22Rv1 (cell line): ENCODE measurements at regions not wholly inside any gene's neighbourhood (a gene's known extent, or its start where the extent isn't known, plus 50 kb on each side); places are given as distances from the start of the nearest gene placed in this dataset.

Experiments
- H3K27ac ChIP-seq: fragments of 450-650 bp; 2 replicates; pipeline ENCODE4 v1.5.1; 2017
- ZFX ChIP-seq: fragments of 450-650 bp; IDR thresholded peaks from 2 replicates; pipeline ENCODE4 v1.6.1; 2017; ENCODE audit warnings: antibody characterized with exemption, borderline replicate concordance
- TF ChIP-seq, protein P1 (sequence below): fragments of 450-650 bp; IDR thresholded peaks from 2 replicates; pipeline ENCODE4 v1.5.1; 2017; ENCODE audit warnings: mild to moderate bottlenecking

DNA sequence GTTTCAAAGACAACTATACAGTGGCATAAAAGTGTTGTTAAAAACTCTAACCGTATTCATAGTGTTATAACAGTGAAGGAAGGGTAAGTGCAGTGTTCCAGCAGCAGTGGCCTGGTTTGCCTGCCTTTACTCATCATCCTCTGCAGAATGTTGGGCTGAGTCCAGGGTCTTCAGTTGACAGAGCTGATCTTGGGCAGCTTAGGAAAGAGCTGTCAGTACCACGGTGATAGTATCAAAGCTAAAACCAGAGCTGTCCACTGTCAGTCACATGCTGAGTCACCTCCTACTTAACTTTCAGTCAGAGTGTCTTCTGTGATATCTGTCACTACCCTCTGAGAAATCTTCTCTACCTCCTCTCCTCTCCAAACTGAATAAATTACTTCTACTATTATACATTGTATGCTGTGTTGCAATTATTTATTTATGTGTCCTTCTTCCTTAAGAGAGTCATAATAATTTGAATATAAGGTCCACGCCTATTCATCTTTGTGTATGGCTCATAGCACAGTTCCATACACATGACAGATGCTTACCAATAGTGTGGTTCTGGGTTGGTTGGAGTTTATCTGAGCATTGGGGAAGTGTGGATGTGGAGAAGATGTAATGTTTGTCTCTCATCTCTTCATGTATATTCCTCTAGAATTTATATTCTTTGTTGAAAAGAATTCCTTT is 242.1 kb downstream of the ZIC1 start:
- TF ChIP-seq ZFX: no peak
- TF ChIP-seq, protein P1, sequence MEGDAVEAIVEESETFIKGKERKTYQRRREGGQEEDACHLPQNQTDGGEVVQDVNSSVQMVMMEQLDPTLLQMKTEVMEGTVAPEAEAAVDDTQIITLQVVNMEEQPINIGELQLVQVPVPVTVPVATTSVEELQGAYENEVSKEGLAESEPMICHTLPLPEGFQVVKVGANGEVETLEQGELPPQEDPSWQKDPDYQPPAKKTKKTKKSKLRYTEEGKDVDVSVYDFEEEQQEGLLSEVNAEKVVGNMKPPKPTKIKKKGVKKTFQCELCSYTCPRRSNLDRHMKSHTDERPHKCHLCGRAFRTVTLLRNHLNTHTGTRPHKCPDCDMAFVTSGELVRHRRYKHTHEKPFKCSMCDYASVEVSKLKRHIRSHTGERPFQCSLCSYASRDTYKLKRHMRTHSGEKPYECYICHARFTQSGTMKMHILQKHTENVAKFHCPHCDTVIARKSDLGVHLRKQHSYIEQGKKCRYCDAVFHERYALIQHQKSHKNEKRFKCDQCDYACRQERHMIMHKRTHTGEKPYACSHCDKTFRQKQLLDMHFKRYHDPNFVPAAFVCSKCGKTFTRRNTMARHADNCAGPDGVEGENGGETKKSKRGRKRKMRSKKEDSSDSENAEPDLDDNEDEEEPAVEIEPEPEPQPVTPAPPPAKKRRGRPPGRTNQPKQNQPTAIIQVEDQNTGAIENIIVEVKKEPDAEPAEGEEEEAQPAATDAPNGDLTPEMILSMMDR: no peak
- no peak overlapping the region for H3K27ac ChIP-seq

DNA sequence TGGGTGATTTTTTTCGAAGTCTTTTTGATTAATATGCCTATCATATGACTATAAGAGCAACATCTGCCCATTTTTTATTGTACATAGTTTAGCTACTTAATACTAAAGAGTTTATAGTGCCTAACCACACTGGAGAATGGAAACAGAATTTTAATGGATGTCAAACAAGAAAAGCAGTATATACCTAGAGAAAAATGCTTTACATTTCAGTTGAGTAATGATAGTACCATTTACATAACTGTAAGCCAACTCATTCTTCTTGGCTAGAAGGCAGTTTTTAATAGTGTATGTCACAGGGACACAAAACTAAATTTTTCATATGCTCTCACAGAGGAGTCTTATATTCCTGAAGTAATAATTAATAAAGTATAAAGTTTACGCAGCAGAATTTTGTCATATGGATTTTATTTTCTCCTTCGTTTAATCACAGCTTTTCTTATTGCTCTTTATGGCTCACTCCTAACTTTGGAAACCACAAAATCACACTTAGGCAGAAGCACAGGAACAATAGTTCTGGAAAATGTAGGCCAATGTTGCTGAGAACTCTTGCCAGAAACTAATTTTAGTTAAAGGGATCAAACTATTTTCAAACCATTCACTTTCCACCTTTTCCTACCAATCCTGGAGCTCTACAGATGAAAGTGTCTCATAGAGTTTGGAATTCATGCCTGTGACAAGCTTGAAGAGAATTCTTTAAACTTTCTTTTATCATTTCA is 243.6 kb downstream of the ZIC1 start:
- no peak for TF ChIP-seq ZFX
- TF ChIP-seq, protein P1: no peak

DNA sequence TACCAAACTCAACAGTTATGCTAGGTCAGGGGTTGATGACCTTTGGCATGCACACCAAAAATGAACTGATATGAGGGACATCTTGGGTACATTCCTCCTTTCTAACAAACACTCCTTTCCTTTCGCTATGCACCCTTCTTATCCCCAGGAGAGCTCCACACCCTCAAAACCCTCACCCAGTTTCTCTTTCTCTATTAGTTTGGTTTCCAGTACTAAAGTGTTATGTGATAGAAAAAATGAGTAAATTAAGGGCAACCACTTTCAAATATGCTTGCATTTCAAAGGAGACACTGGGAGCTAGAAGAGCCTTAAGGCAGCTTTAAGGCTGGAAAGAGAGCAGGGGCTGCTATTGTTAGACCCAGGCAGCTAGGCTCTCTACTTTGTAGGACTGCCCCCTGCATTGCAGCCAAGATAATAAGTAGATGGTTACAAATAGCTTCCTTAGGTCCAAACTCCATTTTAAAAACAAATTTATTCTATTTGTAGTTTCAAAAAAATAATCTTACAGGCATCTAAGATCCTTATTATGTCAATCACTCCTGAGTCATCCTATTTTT is 244.3 kb downstream of the ZIC1 start:
- no peak for TF ChIP-seq ZFX
- TF ChIP-seq, protein P1: no peak
- no peak overlapping the region for H3K27ac ChIP-seq

More for the DNA sequence above, 243.6 kb downstream of the ZIC1 start:
- H3K27ac ChIP-seq: no peak overlapping the region

DNA sequence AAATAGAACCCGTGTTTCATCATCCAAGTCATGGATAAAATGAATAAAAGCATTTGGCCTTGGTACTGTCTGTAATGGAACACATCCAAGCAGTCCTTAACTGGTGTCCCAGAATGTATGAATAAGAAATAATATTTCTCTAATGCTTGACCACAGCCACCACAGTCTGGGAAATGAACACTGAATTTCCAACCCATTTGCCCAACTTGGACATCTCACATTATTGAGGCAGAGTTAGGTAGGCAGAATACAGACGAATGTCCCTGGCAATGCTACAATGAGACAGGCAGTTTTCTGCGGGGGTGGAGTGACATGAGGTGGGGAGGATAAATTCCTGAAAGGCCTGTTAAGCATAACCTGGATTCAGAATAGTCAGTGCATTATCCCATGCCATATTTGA is 245.7 kb downstream of the ZIC1 start:
- H3K27ac ChIP-seq: no peak overlapping the region
- TF ChIP-seq, protein P1: no peak
- no peak for TF ChIP-seq ZFX

DNA sequence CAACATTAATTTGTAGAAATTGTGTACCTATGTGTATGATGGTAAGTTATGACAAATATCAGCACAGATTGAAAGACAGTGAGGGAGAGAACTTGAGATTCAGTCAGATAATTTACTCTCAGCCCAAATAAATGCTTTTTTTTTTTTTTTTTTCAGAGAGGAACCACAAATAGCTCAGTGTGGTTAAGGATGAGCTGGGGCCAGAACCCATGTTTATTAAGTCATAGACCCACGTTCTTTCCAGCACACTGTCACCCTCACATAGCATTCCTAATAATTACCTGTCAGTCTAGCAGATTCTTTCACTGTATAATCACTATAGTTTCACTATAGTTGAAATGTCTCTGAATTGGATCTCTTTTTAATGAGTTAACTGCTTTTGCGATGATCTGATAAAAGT is 246.1 kb downstream of the ZIC1 start:
- H3K27ac ChIP-seq: no peak overlapping the region
- TF ChIP-seq, protein P1: no peak
- TF ChIP-seq ZFX: no peak

DNA sequence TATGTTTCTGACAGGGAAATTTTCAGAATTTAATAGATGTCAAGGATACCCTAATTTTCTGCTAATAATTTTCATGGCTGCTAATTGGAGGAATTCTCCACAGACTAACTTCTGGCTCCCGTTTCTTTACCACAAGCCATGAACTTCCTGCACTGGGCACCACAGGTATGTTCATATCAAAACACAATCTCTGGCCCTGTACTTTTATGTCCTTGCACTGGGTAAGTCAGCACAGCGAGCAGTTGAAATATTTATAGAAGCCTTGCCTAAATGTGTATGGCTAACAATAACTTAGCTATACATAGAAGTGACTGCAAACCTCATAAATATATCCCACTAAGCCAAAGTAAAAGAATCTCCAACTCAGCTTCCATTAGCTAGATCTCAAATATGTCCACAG is 246.9 kb downstream of the ZIC1 start:
- no peak overlapping the region for H3K27ac ChIP-seq

More for the DNA sequence above, 246.9 kb downstream of the ZIC1 start:
- TF ChIP-seq ZFX: no peak
- TF ChIP-seq, protein P1: no peak
